Esophagus squamous epithelium (tissue), 5 donors: ENCODE measurements at regions not wholly inside any gene's neighbourhood (a gene's known extent, or its start where the extent isn't known, plus 50 kb on each side); places are given as distances from the start of the nearest gene placed in this dataset.

Source experiments
- DNase-seq: peaks from one replicate; lab custom pipeline; 2025; lab: John Stamatoyannopoulos, UW
- H3K27ac ChIP-seq, 4 donors: fragments of 200-600 bp; sonication (generic); one replicate each; pipeline ENCODE4 v1.5.1; 2016 to 2019; ENCODE audit warnings: mild to moderate bottlenecking in 1 of 4
- H3K27me3 ChIP-seq, 4 donors: fragments of 200-600 bp; sonication (generic); 1 replicate in 3 of 4; 2 replicates in 1 of 4; pipeline versions ENCODE4 v1.5.1 to v1.6.0; 2017 to 2021; ENCODE audit warnings: antibody characterized with exemption in 1 of 4
- H3K36me3 ChIP-seq, 3 donors: fragments of 200-600 bp; sonication (generic); one replicate each; pipeline ENCODE4 v1.5.1; 2016 to 2019
- H3K4me1 ChIP-seq, 3 donors: fragments of 200-600 bp; sonication (generic); one replicate each; pipeline ENCODE4 v1.5.1; 2017 to 2019
- H3K4me3 ChIP-seq, 4 donors: fragments of 200-600 bp; sonication (generic); 1 replicate in 3 of 4; 2 replicates in 1 of 4; pipeline ENCODE4 v1.5.1; 2016 to 2019; ENCODE audit warnings: mild to moderate bottlenecking in 2 of 4, moderate library complexity in 1 of 4
- H3K9me3 ChIP-seq, 3 donors: fragments of 200-600 bp; sonication (generic); one replicate each; pipeline ENCODE4 v1.5.1; 2016 to 2019
- CTCF ChIP-seq, 6 experiments: fragments of 450-650 bp in 4 of 6; fragments of 200-600 bp in 2 of 6; sonication (generic) in 2 of 6; IDR thresholded peaks; one replicate each; pipeline ENCODE4 v1.5.1; 2016 to 2019; ENCODE audit warnings: antibody characterized with exemption in 6 of 6, mild to moderate bottlenecking in 4 of 6, moderate library complexity in 4 of 6
- POLR2A ChIP-seq, 4 donors: fragments of 450-650 bp; IDR thresholded peaks; one replicate each; pipeline ENCODE4 v1.6.1; 2017; ENCODE audit warnings: antibody characterized with exemption in 4 of 4, mild to moderate bottlenecking in 4 of 4, moderate library complexity in 3 of 4
- WGBS, 2 donors: methylation state at CpG; one replicate each; pipeline ENCODE4 v1.1.5; 2018; 5-methylcytosine and 5-hydroxymethylcytosine counted together
- intact Hi-C: fragments of 100-400 bp; cut with DNase I; formaldehyde crosslinking; loops from one replicate; pipeline ENCODE4 v1.15.0; 2022
- donor health status: DM: yes; HTN: yes; CAD: no.

- H3K27ac ChIP-seq, result no peak overlapping the region
- H3K9me3 ChIP-seq, result no peaks in the 10 kb centered on the region
- H3K4me3 ChIP-seq, result no peak overlapping the region
- TF ChIP-seq CTCF (IDR thresholded peaks at IDR 0.05), result no peak
- TF ChIP-seq POLR2A (IDR thresholded peaks at IDR 0.05), result no peak
- no peak for DNase-seq
- intact Hi-C loops, result no loop called here
- no peaks in the 10 kb centered on the region for H3K36me3 ChIP-seq
- peaks cover 0 to 21% (median 0%) of the 10 kb centered on the region in 4 donors for H3K27me3 ChIP-seq
- no peaks in the 10 kb centered on the region for H3K4me1 ChIP-seq
Measured at GRCh38 chr16:5454349-5454748, 356.8 kb upstream of the EEF2KMT start.

- intact Hi-C loops, result no loop called here
- H3K9me3 ChIP-seq, result no peaks in the 10 kb centered on the region
Measured at GRCh38 chr16:5451641-5452040, 354.0 kb upstream of the EEF2KMT start.

GRCh38 chr16:5450409-5451104 lies 353.0 kb upstream of the EEF2KMT start:
- WGBS, 2 donors, result 24 to 39% methylated on average over 11 of the region's 15 CpGs
- H3K36me3 ChIP-seq, result no peaks in the 10 kb centered on the region
- H3K4me1 ChIP-seq, result no peaks in the 10 kb centered on the region

More at GRCh38 chr16:5451641-5452040, 354.0 kb upstream of the EEF2KMT start:
- Histone ChIP-seq H3K4me3 (no peak overlapping the region), H3K27ac (no peak overlapping the region), H3K4me1 (no peaks in the 10 kb centered on the region), H3K36me3 (no peaks in the 10 kb centered on the region), H3K27me3 (peaks cover 0 to 21% (median 0%) of the 10 kb centered on the region in 4 donors)
- TF ChIP-seq POLR2A (IDR thresholded peaks at IDR 0.05) (no peak), CTCF (IDR thresholded peaks at IDR 0.05) (no peak)
- 38 to 48% methylated on average over 7 of the region's 7 CpGs for WGBS, 2 donors
- DNase-seq, result no peak

GRCh38 chr16:5449901-5450300 lies 352.3 kb upstream of the EEF2KMT start:
- Histone ChIP-seq H3K27me3 (peaks cover 0 to 21% (median 0%) of the 10 kb centered on the region in 4 donors), H3K27ac (no peak overlapping the region), H3K36me3 (no peaks in the 10 kb centered on the region), H3K4me3 (no peak overlapping the region), H3K9me3 (no peaks in the 10 kb centered on the region), H3K4me1 (no peaks in the 10 kb centered on the region)
- DNase-seq, result no peak
- WGBS, 2 donors, result 17 to 50% methylated on average over 1 of the region's 1 CpG
- no peak for TF ChIP-seq CTCF (IDR thresholded peaks at IDR 0.05)
- TF ChIP-seq POLR2A (IDR thresholded peaks at IDR 0.05), result no peak
- intact Hi-C loops, result no loop called here

More at GRCh38 chr16:5450409-5451104, 353.0 kb upstream of the EEF2KMT start:
- intact Hi-C loops, result no loop called here
- no peak overlapping the region for H3K27ac ChIP-seq
- H3K27me3 ChIP-seq, result peaks cover 0 to 21% (median 0%) of the 10 kb centered on the region in 4 donors
- TF ChIP-seq CTCF (IDR thresholded peaks at IDR 0.05), result no peak
- TF ChIP-seq POLR2A (IDR thresholded peaks at IDR 0.05), result no peak
- DNase-seq, result no peak
- no peaks in the 10 kb centered on the region for H3K9me3 ChIP-seq
- H3K4me3 ChIP-seq, result no peak overlapping the region

GRCh38 chr16:5448798-5449197 lies 351.2 kb upstream of the EEF2KMT start:
- Histone ChIP-seq H3K36me3 (no peaks in the 10 kb centered on the region), H3K4me1 (no peaks in the 10 kb centered on the region), H3K9me3 (no peaks in the 10 kb centered on the region), H3K27me3 (peaks cover 0 to 21% (median 0%) of the 10 kb centered on the region in 4 donors), H3K27ac (no peak overlapping the region), H3K4me3 (no peak overlapping the region)
- intact Hi-C loops, result no loop called here
- no peak for DNase-seq
- no peak for TF ChIP-seq CTCF (IDR thresholded peaks at IDR 0.05)
- 62 to 71% methylated on average over 6 to 8 of the region's 9 CpGs for WGBS, 2 donors
